H9 (cell line): ENCODE measurements at regions not wholly inside any gene's neighbourhood (a gene's known extent, or its start where the extent isn't known, plus 50 kb on each side); places are given as distances from the start of the nearest gene placed in this dataset.

Experiments used
- DNase-seq: peaks from one replicate; pipeline ENCODE4 v3.0.0-alpha.2; 2017
- H2AFZ ChIP-seq: one replicate; pipeline ENCODE4 v1.6.1; 2013; ENCODE audit warnings: mild to moderate bottlenecking, low read length, control low read depth, moderate library complexity
- H2AK5ac ChIP-seq: 2 replicates; pipeline ENCODE4 v1.6.1; 2013; ENCODE audit warnings: low read length, control low read depth, mixed read lengths; ENCODE audit not compliant: insufficient read length
- H2BK120ac ChIP-seq: one replicate; pipeline ENCODE4 v1.6.1; 2013; ENCODE audit warnings: low read depth, mild to moderate bottlenecking, low read length, control low read depth, inconsistent platforms; ENCODE audit not compliant: poor library complexity, severe bottlenecking
- H2BK12ac ChIP-seq: 2 replicates; pipeline ENCODE4 v1.6.1; 2013; ENCODE audit warnings: low read length, control low read depth, mixed read lengths, low read depth; ENCODE audit not compliant: insufficient read length
- H2BK15ac ChIP-seq: 2 replicates; pipeline ENCODE4 v1.6.1; 2013; ENCODE audit warnings: low read depth, low read length, control low read depth
- H2BK20ac ChIP-seq: one replicate; pipeline ENCODE4 v1.6.1; 2013; ENCODE audit warnings: low read depth, mild to moderate bottlenecking, low read length, control low read depth, inconsistent platforms; ENCODE audit not compliant: poor library complexity, severe bottlenecking
- H2BK5ac ChIP-seq: 2 replicates; pipeline ENCODE4 v1.6.1; 2013; ENCODE audit warnings: low read length, control low read depth, mixed read lengths; ENCODE audit not compliant: insufficient read length
- H3K14ac ChIP-seq: 2 replicates; pipeline ENCODE4 v1.6.1; 2013; ENCODE audit warnings: low read length, control low read depth; ENCODE audit not compliant: insufficient read depth
- H3K18ac ChIP-seq: 2 replicates; pipeline ENCODE4 v1.6.1; 2013; ENCODE audit warnings: low read depth, mild to moderate bottlenecking, mixed read lengths, low read length, control low read depth; ENCODE audit not compliant: insufficient read length
- H3K23ac ChIP-seq: 2 replicates; pipeline ENCODE4 v1.6.1; 2013; ENCODE audit warnings: low read length, control low read depth, mixed read lengths, low read depth; ENCODE audit not compliant: insufficient read length
- H3K23me2 ChIP-seq: 2 replicates; pipeline ENCODE4 v1.6.1; 2013; ENCODE audit warnings: low read depth, mild to moderate bottlenecking, mixed read lengths, low read length, control low read depth; ENCODE audit not compliant: insufficient read length, poor library complexity, severe bottlenecking
- H3K27ac ChIP-seq: 2 replicates; pipeline ENCODE4 v1.5.1; 2013; ENCODE audit warnings: low read length, control low read depth, mixed read lengths, low read depth; ENCODE audit not compliant: insufficient read length
- H3K27me3 ChIP-seq: 2 replicates; pipeline ENCODE4 v1.6.1; 2013; ENCODE audit warnings: low read length, control low read depth, inconsistent platforms; ENCODE audit not compliant: insufficient read depth
- H3K4ac ChIP-seq: 2 replicates; pipeline ENCODE4 v1.6.1; 2013; ENCODE audit warnings: low read depth, mild to moderate bottlenecking, control low read depth, inconsistent platforms, low read length, moderate library complexity
- H3K4me1 ChIP-seq: 2 replicates; pipeline ENCODE4 v1.6.1; 2013; ENCODE audit warnings: low read length, control low read depth, inconsistent platforms; ENCODE audit not compliant: insufficient read depth
- H3K4me2 ChIP-seq: 2 replicates; pipeline ENCODE4 v1.6.1; 2013; ENCODE audit warnings: low read length, control low read depth, mixed read lengths; ENCODE audit not compliant: insufficient read length, insufficient read depth
- H3K56ac ChIP-seq: 2 replicates; pipeline ENCODE4 v1.6.1; 2013; ENCODE audit warnings: low read depth, mild to moderate bottlenecking, mixed read lengths, low read length, control low read depth; ENCODE audit not compliant: insufficient read length
- H3K79me1 ChIP-seq: 2 replicates; pipeline ENCODE4 v1.6.1; 2013; ENCODE audit warnings: low read depth, mild to moderate bottlenecking, moderate library complexity, low read length, control low read depth, inconsistent platforms; ENCODE audit not compliant: insufficient read depth, poor library complexity, severe bottlenecking
- H3K79me2 ChIP-seq: 2 replicates; pipeline ENCODE4 v1.6.1; 2013; ENCODE audit warnings: low read length, control low read depth, inconsistent platforms; ENCODE audit not compliant: insufficient read depth
- H3K9ac ChIP-seq: 2 replicates; pipeline ENCODE4 v1.6.1; 2013; ENCODE audit warnings: low read length, control low read depth, mixed read lengths; ENCODE audit not compliant: insufficient read length; ENCODE audit errors: extremely low read depth
- H3K9me3 ChIP-seq: one replicate; pipeline ENCODE4 v1.6.1; 2013; ENCODE audit warnings: low read depth, low read length, inconsistent platforms; ENCODE audit not compliant: control insufficient read depth
- H3T11ph ChIP-seq: one replicate; pipeline ENCODE4 v1.6.1; 2013; ENCODE audit warnings: mild to moderate bottlenecking, low read length, control low read depth, inconsistent platforms
- H4K20me1 ChIP-seq: one replicate; pipeline ENCODE4 v1.6.1; 2013; ENCODE audit not compliant: control insufficient read depth, insufficient read length, insufficient read depth
- H4K5ac ChIP-seq: 2 replicates; pipeline ENCODE4 v1.6.1; 2013; ENCODE audit warnings: low read depth, mild to moderate bottlenecking, mixed read lengths, low read length, control low read depth; ENCODE audit not compliant: insufficient read length
- H4K8ac ChIP-seq: replicated peaks from 2 replicates; pipeline ENCODE4 v1.6.1; 2013; ENCODE audit warnings: low read length, control low read depth, mixed read lengths, low read depth; ENCODE audit not compliant: insufficient read length
- H4K91ac ChIP-seq: 2 replicates; pipeline ENCODE4 v1.6.1; 2013; ENCODE audit warnings: low read depth, mild to moderate bottlenecking, moderate library complexity, mixed read lengths, low read length, control low read depth; ENCODE audit not compliant: insufficient read length
- H3K27ac Mint-ChIP-seq, 3 experiments: 2 replicates in 2 of 3; 3 replicates in 1 of 3; pipeline ENCODE4 v1.8.0; 2020 to 2021; ENCODE audit warnings: mixed read lengths in 3 of 3, mild to moderate bottlenecking in 1 of 3, moderate library complexity in 1 of 3
- H3K27me3 Mint-ChIP-seq: 2 replicates; pipeline ENCODE4 v1.8.0; 2021; ENCODE audit warnings: low read depth, mild to moderate bottlenecking, moderate library complexity, mixed read lengths
- H3K36me3 Mint-ChIP-seq, 3 experiments: 2 replicates in 2 of 3; 3 replicates in 1 of 3; pipeline ENCODE4 v1.8.0; 2020 to 2021; ENCODE audit warnings: low read depth in 3 of 3, mixed read lengths in 3 of 3; ENCODE audit not compliant: insufficient read depth in 1 of 3
- H3K4me1 Mint-ChIP-seq, 2 experiments: 2 replicates each; pipeline ENCODE4 v1.8.0; 2020; ENCODE audit warnings: mixed read lengths in 2 of 2
- H3K4me3 Mint-ChIP-seq, 2 experiments: 2 replicates in 1 of 2; 3 replicates in 1 of 2; pipeline ENCODE4 v1.8.0; 2020 to 2021; ENCODE audit warnings: mild to moderate bottlenecking in 2 of 2, mixed read lengths in 2 of 2, moderate library complexity in 1 of 2
- H3K9me3 Mint-ChIP-seq, 2 experiments: 2 replicates in 1 of 2; 3 replicates in 1 of 2; pipeline ENCODE4 v1.8.0; 2020; ENCODE audit warnings: mild to moderate bottlenecking in 2 of 2, mixed read lengths in 2 of 2, moderate library complexity in 1 of 2
- CTCF ChIP-seq: fragments of 200-600 bp; sonication (generic); conservative IDR thresholded peaks from 3 replicates; pipeline ENCODE4 v1.8.0; 2021; ENCODE audit warnings: antibody characterized with exemption, mild to moderate bottlenecking
- WGBS: extraction: QIAGEN DNeasy Blood & Tissue Kit; methylation state at CpG from one replicate; pipeline ENCODE4 v1.1.7; 2013; ENCODE audit warnings: missing lambda C conversion rate, low lambda C conversion rate, mixed read lengths; ENCODE audit not compliant: insufficient read length; ENCODE audit errors: extremely low coverage; 5-methylcytosine and 5-hydroxymethylcytosine counted together

DNA sequence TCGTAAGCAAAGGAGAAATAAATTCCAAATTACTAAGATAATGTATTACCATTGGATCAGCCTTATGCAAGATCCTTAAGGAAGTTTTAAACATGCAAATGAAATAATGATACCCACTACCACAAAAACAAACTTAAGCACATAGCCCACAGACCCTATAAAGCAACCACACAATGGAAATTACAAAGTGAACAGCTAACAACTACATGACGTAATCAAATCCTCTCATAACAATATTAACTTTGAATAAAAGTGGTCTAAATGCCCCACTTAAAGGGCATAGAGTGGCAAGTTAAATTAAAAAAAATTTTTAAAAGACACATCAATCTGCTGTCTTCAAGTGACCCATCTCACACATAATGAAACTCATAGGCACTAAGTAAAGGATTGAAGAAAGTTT, 397.3 kb upstream of the SEMA3A start:
- Mint-ChIP-seq H3K36me3 (peaks cover 0 to 3% (median 1%) of the 10 kb centered on the region in 3 experiments; a peak in 4 of 7 replicates), H3K9me3 (no peaks in the 10 kb centered on the region; a peak in 1 of 5 replicates), H3K27me3 (no peaks in the 10 kb centered on the region), H3K4me3 (no peak overlapping the region), H3K4me1 (no peaks in the 10 kb centered on the region), H3K27ac (no peak overlapping the region)
- no peaks in the 10 kb centered on the region for H3K79me2 ChIP-seq
- H3K79me1 ChIP-seq, result no peaks in the 10 kb centered on the region
- H3K23ac ChIP-seq, result no peak overlapping the region
- H3K56ac ChIP-seq, result no peak overlapping the region
- no peaks in the 10 kb centered on the region for H3K9me3 ChIP-seq
- H3K18ac ChIP-seq, result no peak overlapping the region
- no peaks in the 10 kb centered on the region for H3K27me3 ChIP-seq
- no peak overlapping the region for H3K9ac ChIP-seq
- no peak overlapping the region for H3K27ac ChIP-seq
- no peaks in the 10 kb centered on the region for H4K20me1 ChIP-seq
- H2BK5ac ChIP-seq, result no peak overlapping the region
- no peak for DNase-seq
- H3K23me2 ChIP-seq, result no peaks in the 10 kb centered on the region
- no peak overlapping the region for H2BK120ac ChIP-seq
- WGBS, result no CpG with 5 or more reads among the region's 2 CpGs
- H3T11ph ChIP-seq, result no peak overlapping the region
- no peak overlapping the region for H2BK20ac ChIP-seq
- H2AFZ ChIP-seq, result no peak overlapping the region
- TF ChIP-seq CTCF, result no peak
- no peak overlapping the region for H2BK15ac ChIP-seq
- no peak overlapping the region for H4K91ac ChIP-seq
- no peak overlapping the region for H2AK5ac ChIP-seq
- no peak overlapping the region for H4K5ac ChIP-seq
- no peak overlapping the region for H4K8ac ChIP-seq
- no peak overlapping the region for H3K4ac ChIP-seq
- no peak overlapping the region for H3K14ac ChIP-seq
- H3K4me2 ChIP-seq, result no peak overlapping the region
- H3K4me1 ChIP-seq, result no peaks in the 10 kb centered on the region
- no peak overlapping the region for H2BK12ac ChIP-seq
